HL-60/S4 treated with retinoic acid at 250 ng/mL for 4 days and 3 days (cell line): ENCODE measurements at regions not wholly inside any gene's neighbourhood (a gene's known extent, or its start where the extent isn't known, plus 50 kb on each side); places are given as distances from the start of the nearest gene placed in this dataset.

Source experiments
- in situ Hi-C: fragments of 300-500 bp; cut with MboI; formaldehyde crosslinking; loops from 2 replicates; pipeline ENCODE4 v1.7.0; 2022; ENCODE audit warnings: low sequenced_read_pairs

GRCh38 chr18:70489986-70490933, 201.4 kb downstream of the SOCS6 start:
- in situ Hi-C loops: no loop called here

GRCh38 chr18:70489571-70489970, 200.7 kb downstream of the SOCS6 start:
- in situ Hi-C loops: no loop called here

GRCh38 chr18:70469916-70470315, 181.1 kb downstream of the SOCS6 start:
- in situ Hi-C loops: no loop called here

- in situ Hi-C loops: no loop called here
Measured at GRCh38 chr18:70468861-70469547, 180.2 kb downstream of the SOCS6 start.

GRCh38 chr18:70464343-70465114, 175.7 kb downstream of the SOCS6 start:
- in situ Hi-C loops: no loop called here

GRCh38 chr18:70463085-70463484, 174.2 kb downstream of the SOCS6 start:
- in situ Hi-C loops: no loop called here

- in situ Hi-C loops: no loop called here
Measured at GRCh38 chr18:70462078-70462439, 173.2 kb downstream of the SOCS6 start.

GRCh38 chr18:70461323-70462077, 172.7 kb downstream of the SOCS6 start:
- in situ Hi-C loops: no loop called here

- in situ Hi-C loops: no loop called here
Measured at GRCh38 chr18:70459731-70460130, 170.9 kb downstream of the SOCS6 start.

GRCh38 chr18:70459251-70459650, 170.4 kb downstream of the SOCS6 start:
- in situ Hi-C loops: no loop called here

- in situ Hi-C loops: no loop called here
Measured at GRCh38 chr18:70457788-70458187, 168.9 kb downstream of the SOCS6 start.

GRCh38 chr18:70457223-70457622, 168.4 kb downstream of the SOCS6 start:
- in situ Hi-C loops: no loop called here

GRCh38 chr18:70456376-70456775, 167.5 kb downstream of the SOCS6 start:
- in situ Hi-C loops: no loop called here

- in situ Hi-C loops: no loop called here
Measured at GRCh38 chr18:70455731-70456130, 166.9 kb downstream of the SOCS6 start.

- in situ Hi-C loops: no loop called here
Measured at GRCh38 chr18:70454704-70455322, 166.0 kb downstream of the SOCS6 start.

GRCh38 chr18:70453058-70453775, 164.4 kb downstream of the SOCS6 start:
- in situ Hi-C loops: no loop called here

- in situ Hi-C loops: no loop called here
Measured at GRCh38 chr18:70452501-70452900, 163.7 kb downstream of the SOCS6 start.

- in situ Hi-C loops: no loop called here
Measured at GRCh38 chr18:70450426-70451253, 161.8 kb downstream of the SOCS6 start.

- in situ Hi-C loops: loop anchor here (25.0 kb wide), 1 partner anchor 236 kb away; the partner anchor contains the start of gene RTTN
Measured at GRCh38 chr18:70448588-70448987, 159.7 kb downstream of the SOCS6 start.
